HG03175 (cell line): ENCODE measurements at regions not wholly inside any gene's neighbourhood (a gene's known extent, or its start where the extent isn't known, plus 50 kb on each side); places are given as distances from the start of the nearest gene placed in this dataset.
A peak's percentile ranks its signal among the peaks of the same experiment; 100 is the strongest.

Experiments used
- ATAC-seq: cut with Tn5 transposase; IDR thresholded peaks from one replicate; pipeline ENCODE4 v1.9.1; 2021; ENCODE audit warnings: mild to moderate bottlenecking, moderate library complexity; ENCODE audit not compliant: unreplicated experiment

- ATAC-seq, result no peak
These were observed 108.5 kb upstream of the NHSL1 start for GRCh38 chr6:138607478-138608433.

DNA sequence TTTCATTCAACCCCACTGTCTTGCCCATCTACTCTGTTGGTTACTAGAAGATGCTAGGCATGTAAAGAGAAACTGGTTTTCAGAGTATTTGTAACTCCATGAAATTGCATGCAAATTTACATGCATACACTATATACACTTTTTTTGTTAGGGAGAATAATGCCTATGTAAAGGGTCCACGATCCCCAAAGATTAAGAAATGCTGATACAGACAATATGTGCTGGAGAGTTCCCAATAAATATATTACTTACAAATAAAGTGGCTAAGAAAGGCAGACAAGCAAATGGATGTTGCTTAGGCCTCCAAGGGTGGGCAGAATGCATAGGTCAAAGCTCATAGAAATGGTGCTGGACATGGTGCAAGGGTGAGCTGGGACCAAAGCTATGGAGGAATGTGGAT, 109.6 kb upstream of the NHSL1 start:
- no peak for ATAC-seq

- no peak for ATAC-seq
These were observed 110.6 kb upstream of the NHSL1 start for GRCh38 chr6:138609801-138610430.

DNA sequence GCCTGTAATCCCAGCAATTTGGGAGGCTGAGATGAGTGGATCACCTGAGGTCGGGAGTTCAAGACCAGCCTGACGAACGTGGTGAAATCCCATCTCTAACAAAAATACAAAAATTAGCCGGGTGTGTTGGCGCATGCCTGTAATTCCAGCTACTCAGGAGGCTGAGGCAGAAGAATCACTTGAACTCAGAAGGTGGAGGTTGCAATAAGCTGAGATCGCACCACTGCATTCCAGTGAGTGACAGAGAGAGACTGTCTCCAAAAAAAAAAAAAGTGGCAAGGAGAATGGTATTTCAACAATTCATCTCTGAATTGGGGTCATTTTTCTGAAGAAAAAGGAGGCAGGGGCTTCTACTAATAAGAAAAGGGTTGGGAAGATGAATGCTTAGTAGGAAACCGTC, 111.5 kb upstream of the NHSL1 start:
- no peak for ATAC-seq

- no peak for ATAC-seq
These were observed 114.9 kb upstream of the NHSL1 start for GRCh38 chr6:138614151-138614550.

DNA sequence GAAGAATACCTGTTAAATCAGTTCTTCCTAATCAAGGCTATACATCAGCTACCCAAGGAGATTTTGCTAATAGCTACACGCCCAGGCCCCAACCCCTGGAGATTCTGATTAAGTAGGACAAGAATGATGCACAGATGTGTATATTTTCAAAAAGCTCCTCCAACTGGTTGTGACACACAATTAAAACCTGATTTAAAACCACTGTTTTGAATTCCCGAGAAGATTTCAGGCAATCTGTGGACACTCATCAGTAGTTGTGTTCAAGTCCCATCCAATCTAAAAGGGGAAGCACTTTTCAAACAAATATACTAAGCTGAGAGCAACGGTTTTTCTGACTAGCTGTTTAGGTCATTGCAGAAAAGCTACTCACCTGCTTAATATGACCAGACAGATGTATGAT, 118.9 kb upstream of the NHSL1 start:
- no peak for ATAC-seq

GRCh38 chr6:138620630-138621029, 121.3 kb upstream of the NHSL1 start:
- ATAC-seq, result no peak

- ATAC-seq, result no peak
These were observed 123.7 kb upstream of the NHSL1 start for GRCh38 chr6:138622967-138623366.

DNA sequence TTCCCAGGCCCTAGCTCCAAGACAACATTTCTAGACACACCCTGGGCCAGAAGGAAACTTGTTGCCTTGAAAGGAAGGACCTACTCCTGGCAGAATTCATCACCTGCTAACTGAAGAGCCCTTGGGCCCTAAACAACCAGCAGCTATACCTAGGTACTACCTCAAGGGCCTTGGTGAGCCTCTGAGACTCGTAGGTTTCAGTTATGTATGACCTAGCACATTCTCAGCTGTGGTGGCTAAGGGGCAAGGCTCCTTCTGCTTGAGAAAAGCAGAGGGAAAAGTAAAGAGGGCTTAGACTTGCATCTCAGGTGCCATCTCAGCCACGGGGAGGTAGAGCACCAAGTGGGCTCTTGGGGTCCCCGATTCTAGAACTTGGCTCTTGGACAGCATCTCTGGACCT, 132.3 kb upstream of the NHSL1 start:
- ATAC-seq, result no peak

DNA sequence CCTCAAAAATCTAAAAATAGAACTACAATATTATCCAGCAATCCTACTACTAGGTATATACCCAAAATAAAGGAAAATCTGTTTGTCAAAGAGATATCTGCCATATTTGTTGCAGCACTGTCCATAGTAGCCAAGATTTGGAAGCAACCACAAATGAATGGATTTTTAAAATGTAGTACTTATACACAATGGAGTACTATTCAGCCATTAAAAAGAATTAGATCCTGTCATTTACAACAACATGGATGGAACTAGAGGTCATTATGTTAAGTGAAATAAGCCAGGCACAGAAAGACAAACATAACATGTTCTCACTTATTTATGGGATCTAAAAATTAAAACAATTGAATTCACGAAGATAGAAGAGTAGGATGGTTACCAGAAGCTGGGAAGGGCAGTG, 135.7 kb upstream of the CCDC28A start:
- no peak for ATAC-seq

DNA sequence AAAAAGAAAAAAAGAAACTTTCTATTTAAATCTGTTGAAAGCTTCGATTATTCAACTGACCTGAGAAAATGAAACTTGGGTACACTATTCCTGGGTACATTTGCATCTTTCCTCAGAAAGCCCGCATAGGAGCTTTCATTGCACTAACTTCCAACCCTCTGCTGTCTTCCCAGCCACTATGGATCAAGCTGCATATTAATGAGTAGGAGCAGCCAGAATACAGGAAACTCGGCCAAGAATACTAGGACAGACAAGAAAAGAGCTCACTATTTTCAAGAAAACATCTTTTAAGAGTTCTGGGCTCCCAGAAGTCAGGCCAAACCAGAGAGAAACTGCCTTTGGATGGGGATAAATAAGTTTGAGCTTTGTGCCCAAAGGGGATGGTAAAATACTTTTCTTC, 135.0 kb upstream of the CCDC28A start:
- ATAC-seq, result no peak

GRCh38 chr6:138640028-138640427, 133.5 kb upstream of the CCDC28A start:
- ATAC-seq, result no peak

DNA sequence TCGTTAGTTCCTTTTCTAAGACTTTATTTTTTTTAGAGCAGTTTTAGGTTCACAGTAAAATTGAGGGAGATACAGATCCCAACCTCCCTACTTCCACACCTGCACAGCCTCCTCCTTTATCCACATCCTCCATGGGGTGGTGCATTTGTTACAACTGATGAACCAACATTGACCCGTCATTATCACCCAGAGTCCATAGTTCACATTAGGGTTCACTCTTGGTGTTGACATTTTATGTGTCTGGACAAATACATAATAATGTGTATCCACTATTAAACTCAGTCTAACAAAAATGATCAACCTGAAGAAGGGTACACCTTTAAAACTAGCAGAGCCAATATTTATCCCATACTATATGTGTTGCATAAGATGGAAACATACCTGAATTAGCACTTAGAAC, 130.4 kb upstream of the CCDC28A start:
- no peak for ATAC-seq

DNA sequence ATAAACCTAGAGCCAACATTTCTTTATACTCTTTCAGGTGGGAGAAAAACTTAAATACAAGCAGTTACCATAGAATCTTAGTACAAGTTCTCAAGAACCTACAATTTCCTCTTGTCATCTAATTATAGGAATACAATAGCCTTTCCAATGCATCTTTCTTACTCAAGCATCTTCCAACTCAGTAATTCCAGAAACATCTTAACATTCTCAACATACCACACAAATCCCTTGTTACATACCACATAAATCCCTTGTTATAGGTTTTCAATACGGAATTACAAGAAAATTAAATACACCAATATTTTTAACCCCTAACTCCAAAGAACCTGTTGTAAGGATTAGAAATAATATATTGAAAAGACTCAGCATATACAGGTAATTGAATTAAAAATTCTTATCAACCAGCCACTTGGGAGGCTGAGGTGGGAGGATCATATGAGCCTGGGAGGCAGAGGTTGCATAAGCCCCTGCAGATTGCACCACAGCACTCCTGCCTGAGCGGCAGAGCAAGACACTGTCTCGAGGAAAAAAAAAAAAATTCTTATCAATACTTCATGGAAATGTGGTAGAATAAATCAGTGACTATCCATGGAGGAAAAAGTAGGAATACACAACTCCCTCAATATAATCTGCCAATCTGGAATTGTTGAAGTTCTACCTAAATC, 127.5 kb upstream of the CCDC28A start:
- ATAC-seq, result no peak

DNA sequence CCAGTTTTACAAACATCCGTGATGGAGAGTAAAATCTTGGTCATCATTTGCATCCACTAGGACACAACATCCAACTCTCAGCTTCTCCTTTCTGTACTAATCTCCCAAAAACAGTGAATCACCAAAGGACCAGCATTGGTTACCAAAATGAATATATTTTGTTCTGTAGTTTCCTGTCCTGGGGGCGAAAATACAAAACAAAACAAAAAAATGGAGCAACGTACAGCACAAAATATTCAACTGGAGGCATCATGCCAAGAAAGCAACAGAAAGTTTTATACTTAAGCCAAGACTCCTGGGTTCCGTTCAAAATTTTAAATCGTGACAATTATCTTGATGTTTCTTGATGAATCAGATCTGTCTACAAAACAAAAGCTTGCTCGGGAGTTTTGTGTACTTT, 126.6 kb upstream of the CCDC28A start:
- ATAC-seq, result no peak

GRCh38 chr6:138648127-138648526, 125.4 kb upstream of the CCDC28A start:
- no peak for ATAC-seq

DNA sequence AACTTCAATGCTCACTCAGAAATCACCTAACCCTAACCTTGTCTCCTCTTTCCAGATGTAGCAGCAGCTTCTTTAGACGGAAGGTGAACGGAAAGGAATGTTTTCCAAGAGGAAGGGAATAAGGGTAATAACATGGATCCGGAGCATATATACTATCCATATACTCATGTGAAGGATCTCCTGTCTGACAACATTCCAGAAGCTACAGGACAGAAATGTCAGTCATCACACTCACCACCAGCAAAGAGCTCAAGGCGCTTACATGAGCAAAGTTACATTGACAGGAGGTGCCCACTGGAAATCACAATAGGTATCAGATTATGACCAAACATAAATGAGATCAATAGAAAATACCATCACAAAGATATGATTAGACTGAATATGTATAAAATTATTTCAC, 122.1 kb upstream of the CCDC28A start:
- no peak for ATAC-seq

GRCh38 chr6:138652824-138653223, 120.7 kb upstream of the CCDC28A start:
- ATAC-seq, result no peak

DNA sequence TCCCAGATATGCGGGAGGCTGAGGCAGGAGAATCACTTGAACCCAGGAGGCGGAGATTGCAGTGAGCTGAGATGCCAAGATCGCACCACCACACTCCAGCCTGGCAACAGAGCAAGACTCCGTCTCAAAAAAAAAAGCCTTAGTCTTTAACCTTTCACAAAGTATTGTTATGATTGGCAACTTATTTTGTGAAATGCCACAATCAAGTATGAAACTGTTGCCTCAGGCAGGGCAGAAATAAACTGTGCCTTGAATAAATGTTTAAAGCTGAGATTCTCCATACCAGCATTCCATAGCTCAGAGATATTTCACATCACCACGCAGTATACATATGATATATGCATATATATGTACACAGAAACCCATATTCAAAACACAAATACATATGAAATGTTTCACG, 120.1 kb upstream of the CCDC28A start:
- ATAC-seq, result no peak

GRCh38 chr6:138654715-138655634, 118.6 kb upstream of the CCDC28A start:
- ATAC-seq, result peak; percentile 99

GRCh38 chr6:138655828-138656227, 117.7 kb upstream of the CCDC28A start:
- ATAC-seq, result no peak
